ENCODE measurements at regions not wholly inside any gene's neighbourhood (a gene's known extent, or its start where the extent isn't known, plus 50 kb on each side); places are given as distances from the start of the nearest gene placed in this dataset.

DNA sequence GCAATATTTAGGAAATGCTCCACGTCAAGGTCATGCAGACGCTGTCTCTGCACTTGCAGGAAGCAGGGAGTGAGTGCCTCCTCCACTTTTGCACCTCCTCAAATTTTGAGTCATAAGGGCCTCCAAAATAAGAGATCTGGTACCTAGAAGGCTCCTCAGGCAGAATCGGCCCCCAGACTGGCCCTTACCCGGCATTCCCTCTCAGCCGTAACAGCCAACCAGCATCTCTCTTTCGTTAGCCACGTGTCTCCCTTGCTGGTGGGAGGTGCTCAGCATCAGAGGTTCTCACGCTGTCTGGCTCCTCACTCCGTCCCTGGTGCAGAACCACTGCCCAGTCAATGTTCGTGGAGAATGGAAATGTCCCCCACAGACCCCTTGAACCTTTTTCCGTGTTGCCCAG, 75.3 kb downstream of the ANKRD60 start:
- DNase-seq, result no peak
- H3K27me3 Mint-ChIP-seq (ENCODE audit: low read depth, poor library complexity), result peaks cover 82% of the 10 kb centered on the region
- TF ChIP-seq, protein P1, sequence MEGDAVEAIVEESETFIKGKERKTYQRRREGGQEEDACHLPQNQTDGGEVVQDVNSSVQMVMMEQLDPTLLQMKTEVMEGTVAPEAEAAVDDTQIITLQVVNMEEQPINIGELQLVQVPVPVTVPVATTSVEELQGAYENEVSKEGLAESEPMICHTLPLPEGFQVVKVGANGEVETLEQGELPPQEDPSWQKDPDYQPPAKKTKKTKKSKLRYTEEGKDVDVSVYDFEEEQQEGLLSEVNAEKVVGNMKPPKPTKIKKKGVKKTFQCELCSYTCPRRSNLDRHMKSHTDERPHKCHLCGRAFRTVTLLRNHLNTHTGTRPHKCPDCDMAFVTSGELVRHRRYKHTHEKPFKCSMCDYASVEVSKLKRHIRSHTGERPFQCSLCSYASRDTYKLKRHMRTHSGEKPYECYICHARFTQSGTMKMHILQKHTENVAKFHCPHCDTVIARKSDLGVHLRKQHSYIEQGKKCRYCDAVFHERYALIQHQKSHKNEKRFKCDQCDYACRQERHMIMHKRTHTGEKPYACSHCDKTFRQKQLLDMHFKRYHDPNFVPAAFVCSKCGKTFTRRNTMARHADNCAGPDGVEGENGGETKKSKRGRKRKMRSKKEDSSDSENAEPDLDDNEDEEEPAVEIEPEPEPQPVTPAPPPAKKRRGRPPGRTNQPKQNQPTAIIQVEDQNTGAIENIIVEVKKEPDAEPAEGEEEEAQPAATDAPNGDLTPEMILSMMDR (IDR thresholded peaks at IDR 0.05), result no peak
- peaks cover 18% of the 10 kb centered on the region for H3K4me1 Mint-ChIP-seq
- H3K9me3 Mint-ChIP-seq, result peaks cover 8% of the 10 kb centered on the region
- H3K4me3 Mint-ChIP-seq, result no peak overlapping the region
- H3K36me3 Mint-ChIP-seq (ENCODE audit: low read depth), result peaks cover 2% of the 10 kb centered on the region
- H3K27ac Mint-ChIP-seq, result no peak overlapping the region

DNA sequence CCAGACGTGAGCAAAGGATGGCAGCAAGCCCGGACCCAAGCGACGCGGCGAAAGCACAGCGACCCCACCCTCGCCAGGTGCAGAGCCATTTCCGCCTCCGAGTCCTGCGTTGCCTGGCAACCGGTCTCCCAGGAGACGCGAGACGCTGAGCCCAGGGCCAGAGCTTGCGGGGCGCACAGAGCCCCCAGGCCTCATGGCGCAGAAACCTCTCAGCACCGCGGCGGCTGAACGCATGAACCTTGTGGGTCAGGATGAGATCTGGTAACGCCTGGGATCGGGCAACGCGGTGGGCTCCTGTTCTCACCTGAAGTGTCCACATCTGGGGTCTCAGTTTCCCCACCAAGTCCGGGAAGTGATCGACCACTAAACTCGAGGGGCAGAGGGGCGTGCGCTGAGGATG, 77.7 kb downstream of the ANKRD60 start:
- H3K36me3 Mint-ChIP-seq (ENCODE audit: low read depth), result peaks cover 5% of the 10 kb centered on the region
- TF ChIP-seq, protein P1 (IDR thresholded peaks at IDR 0.05), result no peak
- H3K4me1 Mint-ChIP-seq, result peaks cover 18% of the 10 kb centered on the region
- DNase-seq, result peak; percentile 71
- no peak overlapping the region for H3K27ac Mint-ChIP-seq
- peak overlapping the region; percentile 36 for H3K4me3 Mint-ChIP-seq
- peaks cover 88% of the 10 kb centered on the region for H3K27me3 Mint-ChIP-seq (ENCODE audit: low read depth, poor library complexity)
- H3K9me3 Mint-ChIP-seq, result peaks cover 26% of the 10 kb centered on the region

DNA sequence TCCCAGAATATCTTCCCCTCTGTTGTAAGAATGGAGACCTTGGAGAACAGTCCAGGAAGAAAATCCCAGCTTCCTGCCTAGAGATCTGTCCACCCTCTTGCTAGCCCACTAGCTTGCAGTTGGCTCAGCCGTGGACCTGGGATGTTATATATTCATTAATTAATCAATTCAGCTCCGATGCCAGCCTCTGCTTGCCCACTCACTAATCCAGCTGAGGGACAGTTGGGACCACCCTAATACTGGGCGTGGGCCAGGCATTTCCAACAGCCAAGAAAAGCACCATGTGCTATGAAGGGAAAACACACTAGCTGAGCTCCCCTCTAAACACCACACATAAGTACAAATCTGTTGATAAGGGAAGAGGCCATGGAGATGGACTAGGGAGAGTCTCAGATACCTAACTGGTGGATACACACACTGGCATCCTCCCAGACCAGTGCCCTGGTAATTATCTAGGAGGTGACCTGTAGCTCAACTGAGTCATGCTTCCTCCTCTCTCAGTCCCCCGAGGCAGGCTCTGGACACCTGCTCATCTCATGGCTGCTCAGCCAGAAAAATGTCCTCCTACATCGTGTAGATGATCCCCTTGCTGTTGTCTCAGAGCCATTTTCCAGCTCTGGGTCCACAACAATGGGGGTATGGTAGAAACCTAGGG, 78.9 kb downstream of the ANKRD60 start:
- H3K9me3 Mint-ChIP-seq, result peaks cover 26% of the 10 kb centered on the region
- peaks cover 81% of the 10 kb centered on the region for H3K27me3 Mint-ChIP-seq (ENCODE audit: low read depth, poor library complexity)
- H3K4me3 Mint-ChIP-seq, result no peak overlapping the region
- H3K36me3 Mint-ChIP-seq (ENCODE audit: low read depth), result peaks cover 5% of the 10 kb centered on the region
- no peak for DNase-seq
- TF ChIP-seq, protein P1 (IDR thresholded peaks at IDR 0.05), result no peak
- H3K27ac Mint-ChIP-seq, result no peak overlapping the region
- H3K4me1 Mint-ChIP-seq, result peaks cover 12% of the 10 kb centered on the region

DNA sequence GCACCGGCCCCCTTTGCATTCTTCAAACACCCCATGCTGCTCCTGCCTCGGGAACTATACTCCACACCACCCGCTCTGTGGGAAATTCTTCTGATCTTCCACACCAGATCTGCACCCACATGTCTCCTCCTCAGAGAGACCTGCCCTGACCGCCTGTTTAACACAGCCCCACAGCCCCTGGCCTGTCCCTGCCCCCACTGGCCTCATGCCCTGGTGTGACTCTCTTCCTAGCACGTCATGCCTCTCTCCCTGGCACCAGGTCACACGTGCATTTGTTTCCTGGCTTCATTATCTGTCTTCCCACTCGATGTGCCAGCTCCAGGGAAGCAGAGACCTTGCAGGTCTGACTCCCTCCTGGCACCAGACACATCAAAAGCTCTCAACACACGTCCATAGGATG, 79.6 kb downstream of the ANKRD60 start:
- Mint-ChIP-seq H3K4me3 (no peak overlapping the region), H3K27me3 (ENCODE audit: low read depth, poor library complexity) (peaks cover 79% of the 10 kb centered on the region), H3K9me3 (peaks cover 26% of the 10 kb centered on the region), H3K27ac (no peak overlapping the region), H3K4me1 (peaks cover 12% of the 10 kb centered on the region), H3K36me3 (ENCODE audit: low read depth) (peaks cover 5% of the 10 kb centered on the region)
- DNase-seq, result no peak
- TF ChIP-seq, protein P1 (IDR thresholded peaks at IDR 0.05), result no peak

DNA sequence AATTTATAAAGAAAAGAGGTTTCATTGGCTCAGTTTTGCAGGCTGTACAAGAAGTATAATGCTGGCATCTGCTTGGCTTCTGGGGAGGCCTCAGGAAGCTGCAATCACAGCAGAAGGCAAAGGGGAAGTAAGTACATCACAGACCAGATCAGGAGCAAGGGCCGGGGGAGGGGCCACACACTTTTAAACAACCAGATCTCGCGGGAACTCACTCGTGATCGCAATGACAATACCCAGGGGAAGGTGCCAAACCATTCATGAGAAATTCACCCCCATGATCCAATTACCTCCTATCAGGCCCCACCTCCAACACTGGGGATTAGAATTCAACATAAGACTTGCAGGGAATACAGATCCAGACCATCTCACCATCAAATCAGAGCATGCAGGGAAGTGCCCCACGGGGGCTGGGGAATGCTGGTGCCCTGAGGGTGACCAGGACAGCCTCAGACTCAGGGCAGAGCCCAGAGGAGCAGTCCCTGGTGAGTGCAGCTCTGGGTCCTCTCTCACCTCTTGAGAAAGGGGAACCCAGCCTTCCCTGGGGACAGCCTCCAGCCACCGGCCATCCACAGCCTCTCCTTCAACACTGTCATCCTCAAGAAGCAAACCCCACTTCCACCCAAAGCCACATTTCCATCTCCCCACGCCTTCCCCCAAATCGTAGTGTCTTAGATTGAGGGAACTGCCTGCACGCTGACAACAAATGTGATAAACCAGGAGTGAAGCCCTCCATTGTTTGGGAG, 80.7 kb downstream of the ANKRD60 start:
- TF ChIP-seq, protein P1 (IDR thresholded peaks at IDR 0.05), result no peak
- no peak for DNase-seq
- peaks cover 12% of the 10 kb centered on the region for H3K4me1 Mint-ChIP-seq
- peaks cover 5% of the 10 kb centered on the region for H3K36me3 Mint-ChIP-seq (ENCODE audit: low read depth)
- peaks cover 26% of the 10 kb centered on the region for H3K9me3 Mint-ChIP-seq
- H3K4me3 Mint-ChIP-seq, result no peak overlapping the region
- H3K27ac Mint-ChIP-seq, result no peak overlapping the region
- peaks cover 74% of the 10 kb centered on the region for H3K27me3 Mint-ChIP-seq (ENCODE audit: low read depth, poor library complexity)
